Sigmoid colon (tissue), 6 donors: ENCODE measurements at regions not wholly inside any gene's neighbourhood (a gene's known extent, or its start where the extent isn't known, plus 50 kb on each side); places are given as distances from the start of the nearest gene placed in this dataset.
"Not testable (repeated sequence)": the region's sequence is repeated elsewhere in the genome, so short reads cannot be mapped to it uniquely, and the experiment has no call there.

ENCODE experiments used
- DNase-seq: peaks from one replicate; pipeline ENCODE4 v3.0.0-alpha.2; 2019
- H3K27ac ChIP-seq, 4 donors: fragments of 200-600 bp; sonication (generic); one replicate each; pipeline ENCODE4 v1.5.1; 2016 to 2019; ENCODE audit warnings: mild to moderate bottlenecking in 1 of 4
- H3K27me3 ChIP-seq, 3 donors: fragments of 200-600 bp; sonication (generic); one replicate each; pipeline ENCODE4 v1.5.1; 2019; ENCODE audit warnings: mild to moderate bottlenecking in 1 of 3
- H3K36me3 ChIP-seq, 4 donors: fragments of 200-600 bp; sonication (generic); one replicate each; pipeline ENCODE4 v1.5.1; 2016 to 2019
- H3K4me1 ChIP-seq, 4 donors: fragments of 200-600 bp; sonication (generic); one replicate each; pipeline ENCODE4 v1.5.1; 2017 to 2019
- H3K4me3 ChIP-seq, 4 donors: fragments of 200-600 bp; sonication (generic); one replicate each; pipeline ENCODE4 v1.5.1; 2017 to 2019; ENCODE audit warnings: mild to moderate bottlenecking in 2 of 4, moderate library complexity in 1 of 4
- H3K9me3 ChIP-seq, 4 donors: fragments of 200-600 bp in 3 of 4; sonication (generic) in 3 of 4; one replicate each; pipeline versions ENCODE4 v1.5.1 to v1.6.1; 2013 to 2019
- EP300 ChIP-seq, 4 donors: sonication (generic); formaldehyde crosslinking; IDR thresholded peaks; one replicate each; pipeline ENCODE4 v1.6.1; 2017; ENCODE audit warnings: antibody characterized with exemption in 4 of 4
- POLR2A ChIP-seq, 2 donors: fragments of 450-650 bp; IDR thresholded peaks; one replicate each; pipeline ENCODE4 v1.6.1; 2016; ENCODE audit warnings: antibody characterized with exemption in 2 of 2, mild to moderate bottlenecking in 2 of 2, moderate library complexity in 2 of 2
- POLR2AphosphoS5 ChIP-seq, 4 donors: sonication (generic); formaldehyde crosslinking; IDR thresholded peaks; one replicate each; pipeline ENCODE4 v1.6.1; 2017; ENCODE audit warnings: antibody characterized with exemption in 4 of 4
- WGBS, 2 donors: extraction: QIAGEN DNeasy Blood & Tissue Kit; methylation state at CpG; one replicate each; pipeline ENCODE4 v1.1.7; 2013; 5-methylcytosine and 5-hydroxymethylcytosine counted together
- intact Hi-C: fragments of 100-400 bp; cut with DNase I; formaldehyde crosslinking; loops from one replicate; pipeline ENCODE4 v1.15.1; 2023
- TF ChIP-seq, protein P1 (sequence below), 4 experiments: fragments of 450-650 bp in 3 of 4; fragments of 200-600 bp in 1 of 4; IDR thresholded peaks; one replicate each; pipeline ENCODE4 v1.5.1; 2016 to 2019; ENCODE audit warnings: antibody characterized with exemption in 4 of 4, mild to moderate bottlenecking in 3 of 4, moderate library complexity in 2 of 4
- donor health status: healthy with polysubstance abuse.
- donor health status: healthy.

DNA sequence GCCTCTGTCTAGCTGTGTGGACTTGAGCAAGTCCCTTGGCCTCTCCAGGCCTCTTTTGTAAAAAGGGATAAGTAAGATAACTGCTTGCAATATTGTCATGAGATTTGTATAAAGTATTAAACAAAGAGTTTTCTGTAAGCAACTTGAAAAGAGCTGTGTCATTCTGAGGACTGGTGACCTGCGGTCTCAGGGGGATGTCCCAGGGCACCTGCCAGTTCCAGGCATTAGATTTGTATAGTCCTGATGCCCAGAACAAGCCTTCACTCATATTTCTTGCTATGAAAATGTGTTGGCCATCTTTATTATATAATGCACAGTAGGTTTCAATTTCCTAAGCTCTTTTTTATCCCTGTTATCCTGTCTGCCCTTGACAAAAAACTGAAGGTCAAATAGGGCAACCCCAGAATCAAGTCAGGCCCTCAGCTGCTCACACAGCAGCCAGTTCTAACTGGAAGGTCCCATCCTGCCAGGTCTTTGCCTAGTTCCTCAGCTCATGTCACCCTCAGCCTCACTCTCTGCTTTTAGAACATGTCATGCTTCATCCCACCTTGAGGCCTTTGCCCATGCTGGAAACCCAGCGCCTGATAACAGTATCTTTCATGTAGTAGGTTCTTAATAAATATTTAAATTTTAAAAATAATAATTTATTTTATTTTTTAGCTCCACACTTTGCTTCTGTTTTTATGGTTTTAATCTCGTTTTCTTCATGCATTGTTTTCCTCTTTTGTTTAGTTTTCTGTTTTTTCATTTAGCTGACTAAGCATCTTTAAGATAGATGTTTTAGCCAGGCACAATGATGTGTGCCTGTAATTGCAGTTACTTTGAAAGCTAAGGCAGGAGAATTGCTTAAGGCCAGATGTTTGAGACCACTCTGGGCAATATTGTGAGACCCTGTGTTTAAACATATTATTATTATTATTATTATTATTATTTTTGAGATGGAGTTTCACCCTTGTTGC, 87.5 kb upstream of the ZNF92 start:
- H3K4me3 ChIP-seq = no peak overlapping the region
- H3K27ac ChIP-seq = no peak overlapping the region
- intact Hi-C loops = no loop called here
- H3K4me1 ChIP-seq = no peaks in the 10 kb centered on the region
- no peaks in the 10 kb centered on the region for H3K9me3 ChIP-seq
- no peak for DNase-seq
- no peaks in the 10 kb centered on the region for H3K36me3 ChIP-seq
- 67 to 81% methylated on average over 3 of the region's 3 CpGs for WGBS, 2 donors
- no peak for TF ChIP-seq EP300 (IDR thresholded peaks at IDR 0.05)
- TF ChIP-seq POLR2A (IDR thresholded peaks at IDR 0.05) = no peak
- TF ChIP-seq, protein P1, sequence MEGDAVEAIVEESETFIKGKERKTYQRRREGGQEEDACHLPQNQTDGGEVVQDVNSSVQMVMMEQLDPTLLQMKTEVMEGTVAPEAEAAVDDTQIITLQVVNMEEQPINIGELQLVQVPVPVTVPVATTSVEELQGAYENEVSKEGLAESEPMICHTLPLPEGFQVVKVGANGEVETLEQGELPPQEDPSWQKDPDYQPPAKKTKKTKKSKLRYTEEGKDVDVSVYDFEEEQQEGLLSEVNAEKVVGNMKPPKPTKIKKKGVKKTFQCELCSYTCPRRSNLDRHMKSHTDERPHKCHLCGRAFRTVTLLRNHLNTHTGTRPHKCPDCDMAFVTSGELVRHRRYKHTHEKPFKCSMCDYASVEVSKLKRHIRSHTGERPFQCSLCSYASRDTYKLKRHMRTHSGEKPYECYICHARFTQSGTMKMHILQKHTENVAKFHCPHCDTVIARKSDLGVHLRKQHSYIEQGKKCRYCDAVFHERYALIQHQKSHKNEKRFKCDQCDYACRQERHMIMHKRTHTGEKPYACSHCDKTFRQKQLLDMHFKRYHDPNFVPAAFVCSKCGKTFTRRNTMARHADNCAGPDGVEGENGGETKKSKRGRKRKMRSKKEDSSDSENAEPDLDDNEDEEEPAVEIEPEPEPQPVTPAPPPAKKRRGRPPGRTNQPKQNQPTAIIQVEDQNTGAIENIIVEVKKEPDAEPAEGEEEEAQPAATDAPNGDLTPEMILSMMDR (IDR thresholded peaks at IDR 0.05) = no peak
- TF ChIP-seq POLR2AphosphoS5 (IDR thresholded peaks at IDR 0.05) = no peak
- H3K27me3 ChIP-seq = no peaks in the 10 kb centered on the region

DNA sequence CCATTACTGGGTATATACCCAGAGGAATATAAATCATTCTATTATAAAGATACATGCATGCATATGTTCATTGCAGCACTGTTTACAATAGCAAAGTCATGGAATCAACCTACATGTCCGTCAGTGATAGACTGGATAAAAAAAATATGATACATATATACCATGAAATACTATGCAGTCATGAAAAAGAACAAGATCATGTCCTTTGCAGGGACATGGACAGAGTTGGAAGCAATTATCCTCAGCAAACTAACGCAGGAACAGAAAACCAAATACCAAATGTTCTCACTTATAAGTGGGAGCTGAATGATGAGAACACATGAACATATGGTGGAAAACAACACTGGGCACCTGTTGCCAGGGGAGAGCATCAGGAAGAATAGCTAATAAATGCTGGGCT, 88.4 kb upstream of the ZNF92 start:
- H3K36me3 ChIP-seq, H3K27me3 ChIP-seq, intact Hi-C loops, DNase-seq, H3K27ac ChIP-seq, H3K4me1 ChIP-seq, H3K4me3 ChIP-seq, H3K9me3 ChIP-seq: not testable (repeated sequence)
- 92 to 93% methylated on average over 2 of the region's 2 CpGs for WGBS, 2 donors

DNA sequence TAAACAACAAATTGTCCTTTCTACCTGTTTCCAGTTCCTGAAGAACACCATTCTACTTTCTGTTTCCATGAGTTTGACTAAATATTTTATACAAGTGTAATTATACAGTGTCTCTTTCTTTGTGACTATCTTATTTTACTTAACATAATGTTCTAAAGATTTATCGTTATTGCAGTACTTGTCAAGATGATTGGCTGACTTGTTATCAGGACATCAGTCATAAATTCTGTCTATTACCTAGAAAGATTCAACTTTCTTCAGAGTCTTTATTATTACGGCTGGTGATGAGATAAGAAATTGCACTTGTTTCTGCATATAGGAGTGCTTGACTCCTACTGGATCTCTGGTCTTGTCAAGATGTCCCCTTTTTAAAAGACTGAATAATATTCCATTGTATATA, 93.9 kb upstream of the ZNF92 start:
- Histone ChIP-seq H3K4me3 (no peak overlapping the region), H3K9me3 (peaks cover 0 to 4% (median 3%) of the 10 kb centered on the region in 4 donors), H3K4me1 (no peaks in the 10 kb centered on the region), H3K36me3 (no peaks in the 10 kb centered on the region), H3K27me3 (peaks cover 0 to 12% (median 0%) of the 10 kb centered on the region in 3 donors), H3K27ac (no peak overlapping the region)
- intact Hi-C loops = no loop called here
- TF ChIP-seq POLR2AphosphoS5 (IDR thresholded peaks at IDR 0.05) = no peak
- TF ChIP-seq POLR2A (IDR thresholded peaks at IDR 0.05) = no peak
- no peak for TF ChIP-seq EP300 (IDR thresholded peaks at IDR 0.05)
- TF ChIP-seq, protein P1 (IDR thresholded peaks at IDR 0.05) = no peak
- DNase-seq = no peak
- 63 to 83% methylated on average over 2 of the region's 2 CpGs for WGBS, 2 donors

DNA sequence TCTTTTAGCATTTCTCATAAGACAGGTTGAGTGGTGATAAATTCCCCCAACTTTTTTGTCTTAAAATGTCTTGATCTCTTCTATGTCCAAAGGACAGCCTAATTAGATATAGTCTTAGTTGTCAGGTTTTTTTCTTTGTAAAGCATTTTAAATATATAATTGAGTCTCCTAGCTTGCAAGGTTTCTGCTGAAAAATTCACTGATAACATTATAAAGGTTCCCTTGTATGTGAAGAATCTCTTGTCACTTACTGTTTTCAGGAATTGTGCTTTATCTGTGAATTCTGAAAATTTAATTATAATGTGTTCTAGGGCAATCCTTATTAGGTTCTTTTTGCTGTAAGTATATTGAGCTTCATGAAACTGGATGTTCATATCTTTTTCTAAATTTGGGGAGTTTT, 96.8 kb upstream of the ZNF92 start:
- no peak overlapping the region for H3K4me3 ChIP-seq
- intact Hi-C loops = no loop called here
- no peak for DNase-seq
- H3K27ac ChIP-seq = no peak overlapping the region
- peaks cover 0 to 41% (median 5%) of the 10 kb centered on the region in 3 donors for H3K27me3 ChIP-seq
- peaks cover 0 to 7% (median 6%) of the 10 kb centered on the region in 4 donors for H3K9me3 ChIP-seq
- no peak for TF ChIP-seq POLR2AphosphoS5 (IDR thresholded peaks at IDR 0.05)
- TF ChIP-seq, protein P1 (IDR thresholded peaks at IDR 0.05) = no peak
- TF ChIP-seq POLR2A (IDR thresholded peaks at IDR 0.05) = no peak
- TF ChIP-seq EP300 (IDR thresholded peaks at IDR 0.05) = no peak
- no peaks in the 10 kb centered on the region for H3K36me3 ChIP-seq
- H3K4me1 ChIP-seq = no peaks in the 10 kb centered on the region

DNA sequence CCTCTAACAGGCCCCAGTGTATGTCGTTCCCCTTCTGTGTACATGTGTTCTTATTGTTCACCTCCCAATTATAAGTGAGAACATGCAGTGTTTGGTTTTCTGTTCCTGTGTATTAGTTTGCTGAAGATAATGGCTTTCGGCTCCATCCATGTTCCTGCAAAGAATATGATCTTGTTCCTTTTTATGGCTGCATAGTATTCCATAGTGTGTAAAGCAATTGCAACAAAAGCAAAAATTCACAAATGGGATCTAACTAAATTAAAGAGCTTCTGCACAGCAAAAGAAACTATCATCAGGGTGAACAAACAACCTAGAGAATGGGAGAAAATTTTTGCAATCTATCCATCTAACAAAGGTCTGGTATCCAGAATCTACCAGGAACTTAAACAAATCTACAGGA, 102.2 kb upstream of the ZNF92 start:
- H3K4me3 ChIP-seq, intact Hi-C loops, H3K9me3 ChIP-seq, H3K27ac ChIP-seq, H3K36me3 ChIP-seq, DNase-seq: not testable (repeated sequence)
- WGBS, 2 donors = 92 to 93% methylated on average over 2 of the region's 2 CpGs
- peaks cover 0 to 13% (median 10%) of the 10 kb centered on the region in 4 donors for H3K4me1 ChIP-seq
- peaks cover 10 to 76% (median 26%) of the 10 kb centered on the region in 3 donors for H3K27me3 ChIP-seq
